Transverse colon (tissue), 4 donors: ENCODE measurements at regions not wholly inside any gene's neighbourhood (a gene's known extent, or its start where the extent isn't known, plus 50 kb on each side); places are given as distances from the start of the nearest gene placed in this dataset.
"Not testable (repeated sequence)": the region's sequence is repeated elsewhere in the genome, so short reads cannot be mapped to it uniquely, and the experiment has no call there.

ENCODE experiments used
- DNase-seq: peaks from one replicate; pipeline ENCODE4 v3.0.0-alpha.2; 2019
- H3K27ac ChIP-seq, 4 donors: fragments of 200-600 bp; sonication (generic); 2 replicates each; pipeline ENCODE4 v1.5.1; 2016 to 2018; ENCODE audit warnings: inconsistent platforms in 4 of 4
- H3K27me3 ChIP-seq: fragments of 200-600 bp; sonication (generic); 2 replicates; pipeline ENCODE4 v1.5.1; 2017; ENCODE audit warnings: inconsistent platforms
- H3K36me3 ChIP-seq, 4 donors: fragments of 200-600 bp; sonication (generic); 2 replicates each; pipeline ENCODE4 v1.5.1; 2017 to 2019; ENCODE audit warnings: inconsistent platforms in 4 of 4
- H3K4me1 ChIP-seq, 4 donors: fragments of 200-600 bp; sonication (generic); 2 replicates each; pipeline ENCODE4 v1.5.1; 2017 to 2020; ENCODE audit warnings: inconsistent platforms in 4 of 4
- H3K4me3 ChIP-seq, 4 donors: fragments of 200-600 bp; sonication (generic); 1 replicate in 1 of 4; 2 replicates in 3 of 4; pipeline versions ENCODE4 v1.5.1 to v1.6.1; 2017 to 2019; ENCODE audit warnings: inconsistent platforms in 4 of 4
- H3K9me3 ChIP-seq, 2 donors: fragments of 200-600 bp; sonication (generic); 2 replicates each; pipeline ENCODE4 v1.5.1; 2017 to 2019; ENCODE audit warnings: inconsistent platforms in 2 of 2
- EP300 ChIP-seq: sonication (generic); formaldehyde crosslinking; IDR thresholded peaks from one replicate; pipeline ENCODE4 v1.6.1; 2017; ENCODE audit warnings: antibody characterized with exemption, low read depth
- POLR2A ChIP-seq: fragments of 450-650 bp; IDR thresholded peaks from one replicate; pipeline ENCODE4 v1.6.1; 2016; ENCODE audit warnings: antibody characterized with exemption, mild to moderate bottlenecking, moderate library complexity
- POLR2AphosphoS5 ChIP-seq, 3 donors: sonication (generic); formaldehyde crosslinking; IDR thresholded peaks; one replicate each; pipeline ENCODE4 v1.6.1; 2016; ENCODE audit warnings: antibody characterized with exemption in 3 of 3
- WGBS, 2 donors: methylation state at CpG; one replicate each; pipeline ENCODE4 v1.1.5; 2018; ENCODE audit warnings: low coverage in 1 of 2; 5-methylcytosine and 5-hydroxymethylcytosine counted together
- in situ Hi-C, 4 donors: fragments of 200-750 bp; cut with MboI; loops; one replicate each; pipeline versions ENCODE4 v1.15.0 to v1.15.1; 2017; ENCODE audit warnings: low sequenced_read_pairs in 3 of 4, low pct_ligation_motif_present in 1 of 4, low pct_unique_long_range_greater_than_20kb in 1 of 4
- intact Hi-C: fragments of 100-400 bp; cut with DNase I; formaldehyde crosslinking; loops from one replicate; pipeline ENCODE4 v1.15.1; 2023; ENCODE audit warnings: low total_unique reads
- TF ChIP-seq, protein P1 (sequence below), 5 experiments: fragments of 200-600 bp in 3 of 5; fragments of 450-650 bp in 2 of 5; sonication (generic) in 3 of 5; IDR thresholded peaks; 1 replicate in 2 of 5; 2 replicates in 3 of 5; pipeline ENCODE4 v1.5.1; 2016 to 2017; ENCODE audit warnings: antibody characterized with exemption in 5 of 5, inconsistent platforms in 3 of 5, mild to moderate bottlenecking in 2 of 5, moderate library complexity in 1 of 5

- 83 to 100% methylated on average over 1 to 2 of the region's 2 CpGs for WGBS, 2 donors
- Histone ChIP-seq H3K9me3 (no peaks in the 10 kb centered on the region), H3K27ac (no peak overlapping the region), H3K4me3 (no peak overlapping the region), H3K36me3 (no peaks in the 10 kb centered on the region), H3K27me3 (no peaks in the 10 kb centered on the region), H3K4me1 (no peaks in the 10 kb centered on the region)
- in situ Hi-C loops, result no loop called here
- no peak for DNase-seq
- intact Hi-C loops, result no loop called here
- TF ChIP-seq POLR2AphosphoS5 (IDR thresholded peaks at IDR 0.05) (no peak), POLR2A (no peak), EP300 (no peak)
- TF ChIP-seq, protein P1, sequence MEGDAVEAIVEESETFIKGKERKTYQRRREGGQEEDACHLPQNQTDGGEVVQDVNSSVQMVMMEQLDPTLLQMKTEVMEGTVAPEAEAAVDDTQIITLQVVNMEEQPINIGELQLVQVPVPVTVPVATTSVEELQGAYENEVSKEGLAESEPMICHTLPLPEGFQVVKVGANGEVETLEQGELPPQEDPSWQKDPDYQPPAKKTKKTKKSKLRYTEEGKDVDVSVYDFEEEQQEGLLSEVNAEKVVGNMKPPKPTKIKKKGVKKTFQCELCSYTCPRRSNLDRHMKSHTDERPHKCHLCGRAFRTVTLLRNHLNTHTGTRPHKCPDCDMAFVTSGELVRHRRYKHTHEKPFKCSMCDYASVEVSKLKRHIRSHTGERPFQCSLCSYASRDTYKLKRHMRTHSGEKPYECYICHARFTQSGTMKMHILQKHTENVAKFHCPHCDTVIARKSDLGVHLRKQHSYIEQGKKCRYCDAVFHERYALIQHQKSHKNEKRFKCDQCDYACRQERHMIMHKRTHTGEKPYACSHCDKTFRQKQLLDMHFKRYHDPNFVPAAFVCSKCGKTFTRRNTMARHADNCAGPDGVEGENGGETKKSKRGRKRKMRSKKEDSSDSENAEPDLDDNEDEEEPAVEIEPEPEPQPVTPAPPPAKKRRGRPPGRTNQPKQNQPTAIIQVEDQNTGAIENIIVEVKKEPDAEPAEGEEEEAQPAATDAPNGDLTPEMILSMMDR (IDR thresholded peaks at IDR 0.05), result no peak
These were observed 90.5 kb upstream of the GATB start for GRCh38 chr4:151851354-151851753.

DNA sequence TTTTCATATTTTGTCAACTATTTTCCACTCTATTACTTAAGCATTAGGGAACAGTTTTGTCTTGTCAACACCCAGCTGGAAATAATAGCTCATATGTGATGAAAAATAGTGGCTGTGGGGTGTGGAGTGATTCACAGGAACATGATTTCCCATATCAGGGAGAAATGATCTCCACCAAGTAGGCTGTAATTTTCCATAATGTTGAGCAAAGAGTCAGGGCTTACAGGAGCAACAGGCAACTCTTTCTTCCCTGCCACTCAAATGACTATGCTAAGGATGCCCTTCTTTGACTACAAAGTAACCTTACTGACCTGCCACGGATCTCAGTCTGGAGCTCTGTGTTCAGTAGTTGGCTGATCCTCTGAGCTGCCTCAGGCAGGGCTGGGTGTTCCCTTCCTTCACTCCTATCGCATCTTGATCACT is 90.0 kb upstream of the GATB start:
- Histone ChIP-seq H3K36me3 (no peaks in the 10 kb centered on the region), H3K27ac (no peak overlapping the region), H3K4me1 (no peaks in the 10 kb centered on the region), H3K4me3 (no peak overlapping the region), H3K27me3 (no peaks in the 10 kb centered on the region), H3K9me3 (no peaks in the 10 kb centered on the region)
- intact Hi-C loops, result no loop called here
- TF ChIP-seq, protein P1 (IDR thresholded peaks at IDR 0.05), result no peak
- TF ChIP-seq POLR2AphosphoS5 (IDR thresholded peaks at IDR 0.05) (no peak), POLR2A (no peak), EP300 (no peak)
- DNase-seq, result no peak
- 64% methylated on average over 2 of the region's 2 CpGs; no CpG with 5 or more reads in 1 of the 2 donors for WGBS, 2 donors
- in situ Hi-C loops, result no loop called here

DNA sequence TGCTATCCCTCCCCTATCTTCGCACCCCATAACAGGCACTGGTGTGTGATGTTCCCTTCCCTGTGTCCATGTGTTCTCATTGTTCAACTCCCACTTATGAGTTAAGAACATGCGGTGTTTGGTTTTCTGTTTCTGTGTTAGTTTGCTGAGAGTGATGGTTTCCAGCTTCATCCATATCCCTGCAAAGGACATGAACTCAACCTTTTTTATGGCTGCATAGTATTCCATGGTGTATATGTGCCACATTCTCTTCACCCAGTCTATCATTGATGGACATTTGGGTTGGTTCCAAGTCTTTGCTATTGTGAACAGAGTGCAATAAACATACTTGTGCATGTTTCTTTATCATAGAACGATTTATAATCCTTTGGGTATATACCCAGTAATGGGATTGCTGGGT is 84.7 kb upstream of the GATB start:
- H3K36me3 ChIP-seq, H3K27me3 ChIP-seq, H3K4me3 ChIP-seq, DNase-seq, H3K4me1 ChIP-seq, H3K9me3 ChIP-seq, in situ Hi-C loops, intact Hi-C loops, H3K27ac ChIP-seq: not testable (repeated sequence)
- WGBS, 2 donors, result 75 to 78% methylated on average over 2 to 3 of the region's 3 CpGs

GRCh38 chr4:151842430-151843079 is 81.7 kb upstream of the GATB start:
- Histone ChIP-seq H3K9me3 (no peaks in the 10 kb centered on the region), H3K36me3 (no peaks in the 10 kb centered on the region), H3K27me3 (no peaks in the 10 kb centered on the region), H3K4me1 (no peaks in the 10 kb centered on the region), H3K4me3 (no peak overlapping the region), H3K27ac (no peak overlapping the region)
- no peak for TF ChIP-seq POLR2A
- TF ChIP-seq EP300, result no peak
- no peak for TF ChIP-seq POLR2AphosphoS5 (IDR thresholded peaks at IDR 0.05)
- TF ChIP-seq, protein P1 (IDR thresholded peaks at IDR 0.05), result no peak
- WGBS, 2 donors, result 53% methylated on average over 4 of the region's 4 CpGs; no CpG with 5 or more reads in 1 of the 2 donors
- in situ Hi-C loops, result no loop called here
- DNase-seq, result no peak
- intact Hi-C loops, result no loop called here

GRCh38 chr4:151841107-151841506 is 80.3 kb upstream of the GATB start:
- 78% methylated on average over 10 of the region's 10 CpGs; no CpG with 5 or more reads in 1 of the 2 donors for WGBS, 2 donors

More at GRCh38 chr4:151841107-151841506, 80.3 kb upstream of the GATB start:
- in situ Hi-C loops (no loop called here), intact Hi-C loops (no loop called here)
- no peaks in the 10 kb centered on the region for H3K36me3 ChIP-seq
- no peak overlapping the region for H3K4me3 ChIP-seq
- no peak for DNase-seq
- TF ChIP-seq POLR2A, result no peak
- TF ChIP-seq, protein P1 (IDR thresholded peaks at IDR 0.05), result no peak
- no peak for TF ChIP-seq POLR2AphosphoS5 (IDR thresholded peaks at IDR 0.05)
- no peak for TF ChIP-seq EP300
- no peak overlapping the region for H3K27ac ChIP-seq
- no peaks in the 10 kb centered on the region for H3K9me3 ChIP-seq
- H3K27me3 ChIP-seq, result no peaks in the 10 kb centered on the region
- H3K4me1 ChIP-seq, result no peaks in the 10 kb centered on the region
